ENCODE measurements at regions not wholly inside any gene's neighbourhood (a gene's known extent, or its start where the extent isn't known, plus 50 kb on each side); places are given as distances from the start of the nearest gene placed in this dataset.
A peak's percentile ranks its signal among the peaks of the same experiment; 100 is the strongest.
"Not testable (repeated sequence)": the region's sequence is repeated elsewhere in the genome, so short reads cannot be mapped to it uniquely, and the experiment has no call there.

DNA sequence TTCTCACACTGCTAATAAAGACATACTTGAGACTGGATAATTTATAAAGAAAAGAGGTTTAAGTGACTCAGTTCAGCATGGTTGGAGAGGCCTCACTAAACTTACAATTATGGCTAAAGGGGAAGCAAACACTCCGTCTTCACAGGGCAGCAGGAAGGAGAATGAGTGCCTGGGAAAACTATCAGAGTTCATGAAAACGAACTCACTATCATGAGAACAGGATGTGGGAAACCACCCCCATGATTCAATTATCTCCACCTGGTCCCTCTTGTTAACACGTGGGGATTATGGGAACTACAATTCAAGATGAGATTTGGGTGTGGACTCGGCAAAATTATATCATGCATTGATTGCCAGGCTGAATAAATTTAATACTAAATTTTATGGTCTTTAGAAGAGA lies 592.7 kb downstream of the GRXCR1 start:
- no peaks in the 10 kb centered on the region for H3K36me3 ChIP-seq (ENCODE audit: control insufficient read depth, insufficient read depth, low read length)
- H3K9ac ChIP-seq (ENCODE audit: insufficient read depth, low read length): no peak overlapping the region
- H3K4me1 ChIP-seq (ENCODE audit: control insufficient read depth, extremely low read depth, insufficient read depth, low read length): no peaks in the 10 kb centered on the region
- H4K20me1 ChIP-seq (ENCODE audit: control insufficient read depth, extremely low read depth, insufficient read depth, low read length): no peaks in the 10 kb centered on the region
- no peak overlapping the region for H3K27ac ChIP-seq (ENCODE audit: insufficient read depth, low read length)
- no peak for DNase-seq (ENCODE audit: low read depth in 2 of 2)
- no peak overlapping the region for H2AFZ ChIP-seq (ENCODE audit: low read length)
- no peak overlapping the region for H3K4me2 ChIP-seq (ENCODE audit: extremely low read depth, insufficient read depth, low read length)
- no peaks in the 10 kb centered on the region for H3K27me3 ChIP-seq (ENCODE audit: control insufficient read depth, insufficient read depth, low read length)
- H3K4me3 ChIP-seq (replicated peaks in 1 of 4; ENCODE audit: control extremely low read depth in 1 of 4, insufficient read depth in 1 of 4, low read depth in 3 of 4, low read length in 4 of 4): no peak overlapping the region
- H3K9me3 ChIP-seq (ENCODE audit: control insufficient read depth, insufficient read depth, low read depth, low read length): no peaks in the 10 kb centered on the region
- TF ChIP-seq CTCF (conservative IDR thresholded peaks at IDR 0.05 in 1 of 2, IDR thresholded peaks at IDR 0.05 in 1 of 2; ENCODE audit: low read depth in 1 of 2, low read length in 2 of 2) (no peak), EZH2 (IDR thresholded peaks at IDR 0.05; ENCODE audit: low read length, missing control alignments) (no peak)
- no peaks in the 10 kb centered on the region for H3K79me2 ChIP-seq (ENCODE audit: control insufficient read depth, insufficient read depth, low read length)

DNA sequence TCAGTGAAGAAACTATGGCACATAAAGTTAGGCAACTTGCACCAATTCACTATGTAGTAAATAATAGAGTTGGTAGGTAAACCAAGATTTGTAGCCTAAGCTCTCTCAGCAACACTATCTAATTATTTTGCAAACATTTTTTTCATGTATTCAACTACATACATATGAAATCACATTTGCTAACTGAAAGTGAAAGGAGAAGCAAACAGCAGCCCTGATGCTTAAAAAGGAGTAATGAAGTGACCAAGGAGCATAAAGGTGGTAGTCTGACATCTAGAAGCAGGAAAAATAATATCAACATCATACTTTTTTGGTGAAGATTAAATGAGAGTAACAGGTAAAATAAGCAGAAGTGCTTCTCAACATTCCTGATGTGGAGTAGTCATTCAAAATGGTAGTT lies 603.7 kb downstream of the GRXCR1 start:
- no peak overlapping the region for H3K27ac ChIP-seq (ENCODE audit: insufficient read depth, low read length)
- no peaks in the 10 kb centered on the region for H3K79me2 ChIP-seq (ENCODE audit: control insufficient read depth, insufficient read depth, low read length)
- no peaks in the 10 kb centered on the region for H3K9me3 ChIP-seq (ENCODE audit: control insufficient read depth, insufficient read depth, low read depth, low read length)
- no peaks in the 10 kb centered on the region for H3K27me3 ChIP-seq (ENCODE audit: control insufficient read depth, insufficient read depth, low read length)
- H3K4me3 ChIP-seq (replicated peaks in 1 of 4; ENCODE audit: control extremely low read depth in 1 of 4, insufficient read depth in 1 of 4, low read depth in 3 of 4, low read length in 4 of 4): peak overlapping the region in 3 of 4 experiments; percentile 5 to 23 (median 16)
- H4K20me1 ChIP-seq (ENCODE audit: control insufficient read depth, extremely low read depth, insufficient read depth, low read length): no peaks in the 10 kb centered on the region
- peak in 1 of 2 donors; percentile 28 for DNase-seq (ENCODE audit: low read depth in 2 of 2)
- TF ChIP-seq CTCF (conservative IDR thresholded peaks at IDR 0.05 in 1 of 2, IDR thresholded peaks at IDR 0.05 in 1 of 2; ENCODE audit: low read depth in 1 of 2, low read length in 2 of 2): no peak
- no peak for TF ChIP-seq EZH2 (IDR thresholded peaks at IDR 0.05; ENCODE audit: low read length, missing control alignments)
- H2AFZ ChIP-seq (ENCODE audit: low read length): peak overlapping the region; percentile 57
- no peak overlapping the region for H3K9ac ChIP-seq (ENCODE audit: insufficient read depth, low read length)
- H3K36me3 ChIP-seq (ENCODE audit: control insufficient read depth, insufficient read depth, low read length): no peaks in the 10 kb centered on the region
- no peaks in the 10 kb centered on the region for H3K4me1 ChIP-seq (ENCODE audit: control insufficient read depth, extremely low read depth, insufficient read depth, low read length)
- H3K4me2 ChIP-seq (ENCODE audit: extremely low read depth, insufficient read depth, low read length): peak overlapping the region; percentile 77

- no peak for TF ChIP-seq EZH2 (IDR thresholded peaks at IDR 0.05; ENCODE audit: low read length, missing control alignments)
- TF ChIP-seq CTCF (conservative IDR thresholded peaks at IDR 0.05 in 1 of 2, IDR thresholded peaks at IDR 0.05 in 1 of 2; ENCODE audit: low read depth in 1 of 2, low read length in 2 of 2): no peak
- no peaks in the 10 kb centered on the region for H4K20me1 ChIP-seq (ENCODE audit: control insufficient read depth, extremely low read depth, insufficient read depth, low read length)
- H3K9me3 ChIP-seq (ENCODE audit: control insufficient read depth, insufficient read depth, low read depth, low read length): no peaks in the 10 kb centered on the region
- no peaks in the 10 kb centered on the region for H3K79me2 ChIP-seq (ENCODE audit: control insufficient read depth, insufficient read depth, low read length)
- H3K4me2 ChIP-seq (ENCODE audit: extremely low read depth, insufficient read depth, low read length): peak overlapping the region; percentile 77
- peak overlapping the region; percentile 57 for H2AFZ ChIP-seq (ENCODE audit: low read length)
- peak overlapping the region in 1 of 4 experiments; percentile 23 for H3K4me3 ChIP-seq (replicated peaks in 1 of 4; ENCODE audit: control extremely low read depth in 1 of 4, insufficient read depth in 1 of 4, low read depth in 3 of 4, low read length in 4 of 4)
- H3K36me3 ChIP-seq (ENCODE audit: control insufficient read depth, insufficient read depth, low read length): no peaks in the 10 kb centered on the region
- no peak for DNase-seq (ENCODE audit: low read depth in 2 of 2)
- no peaks in the 10 kb centered on the region for H3K4me1 ChIP-seq (ENCODE audit: control insufficient read depth, extremely low read depth, insufficient read depth, low read length)
- H3K27me3 ChIP-seq (ENCODE audit: control insufficient read depth, insufficient read depth, low read length): no peaks in the 10 kb centered on the region
- H3K9ac ChIP-seq (ENCODE audit: insufficient read depth, low read length): no peak overlapping the region
- no peak overlapping the region for H3K27ac ChIP-seq (ENCODE audit: insufficient read depth, low read length)
These were observed 604.1 kb downstream of the GRXCR1 start for GRCh38 chr4:43496602-43497001.

DNA sequence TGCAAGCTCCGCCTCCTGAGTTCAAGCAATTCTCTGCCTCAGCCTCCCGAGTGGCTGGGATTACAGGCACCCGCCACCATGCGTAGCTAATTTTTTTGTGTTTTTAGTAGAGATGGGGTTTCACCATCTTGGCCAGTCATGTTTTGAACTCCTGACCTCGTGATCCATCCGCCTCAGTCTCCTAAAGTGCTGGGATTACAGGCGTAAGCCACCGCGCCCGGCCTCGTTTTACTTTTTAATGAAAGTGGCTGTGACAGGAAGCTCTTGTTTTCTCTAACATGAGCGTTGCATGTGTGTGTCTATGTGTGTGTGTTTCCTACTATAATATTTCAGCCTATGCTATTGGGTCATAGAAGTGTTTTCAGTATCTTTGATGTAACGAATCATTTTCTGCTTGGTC lies 613.3 kb downstream of the GRXCR1 start:
- not testable (repeated sequence) for H3K27me3 ChIP-seq (ENCODE audit: control insufficient read depth, insufficient read depth, low read length); H3K4me2 ChIP-seq (ENCODE audit: extremely low read depth, insufficient read depth, low read length); H3K9me3 ChIP-seq (ENCODE audit: control insufficient read depth, insufficient read depth, low read depth, low read length); H4K20me1 ChIP-seq (ENCODE audit: control insufficient read depth, extremely low read depth, insufficient read depth, low read length); H3K27ac ChIP-seq (ENCODE audit: insufficient read depth, low read length); H3K36me3 ChIP-seq (ENCODE audit: control insufficient read depth, insufficient read depth, low read length); DNase-seq (ENCODE audit: low read depth in 2 of 2); H3K79me2 ChIP-seq (ENCODE audit: control insufficient read depth, insufficient read depth, low read length); H3K4me1 ChIP-seq (ENCODE audit: control insufficient read depth, extremely low read depth, insufficient read depth, low read length); H3K9ac ChIP-seq (ENCODE audit: insufficient read depth, low read length); H3K4me3 ChIP-seq (replicated peaks in 1 of 4; ENCODE audit: control extremely low read depth in 1 of 4, insufficient read depth in 1 of 4, low read depth in 3 of 4, low read length in 4 of 4); H2AFZ ChIP-seq (ENCODE audit: low read length)
